RWPE1 (cell line): ENCODE measurements at regions not wholly inside any gene's neighbourhood (a gene's known extent, or its start where the extent isn't known, plus 50 kb on each side); places are given as distances from the start of the nearest gene placed in this dataset.

Source experiments
- CTCF ChIA-PET: fragments of 350-600 bp; sonication (Branson Sonifier 250); formaldehyde crosslinking; extraction: SDS; loops from one replicate; lab custom pipeline; 2021; lab: Yijun Ruan, JAX
- POLR2A ChIA-PET: fragments of 400-600 bp; formaldehyde crosslinking; extraction: SDS; loops from one replicate; lab custom pipeline; 2020; ENCODE audit warnings: antibody characterized with exemption; ENCODE audit not compliant: low non-redundant PET; lab: Yijun Ruan, JAX
- DNase-seq: peaks from one replicate; pipeline ENCODE4 v3.0.0; 2012; ENCODE audit warnings: low spot score
- H3K27ac ChIP-seq: fragments of 450-650 bp; 2 replicates; pipeline ENCODE4 v1.5.1; 2017
- TF ChIP-seq, protein P1 (sequence below): fragments of 450-650 bp; conservative IDR thresholded peaks from 2 replicates; pipeline ENCODE4 v1.5.1; 2017; ENCODE audit warnings: low read depth, mild to moderate bottlenecking

DNA sequence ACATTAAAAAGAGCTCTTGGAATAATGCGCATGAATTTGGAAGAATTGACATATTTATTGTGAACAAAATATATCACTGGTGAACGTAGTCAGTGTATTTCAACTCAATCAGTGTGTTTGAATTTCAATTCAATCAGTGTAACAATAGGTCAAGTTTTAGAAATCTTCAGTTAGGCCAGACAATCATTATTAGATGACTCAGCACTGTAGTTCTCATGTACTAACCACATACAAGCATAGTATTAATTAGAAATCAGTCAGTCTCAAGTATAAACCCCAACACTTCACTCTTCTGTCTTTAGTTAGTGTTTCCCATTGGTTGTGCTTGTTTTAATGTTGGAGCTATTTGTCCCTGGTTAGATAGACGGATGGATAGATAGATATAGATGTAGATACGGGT lies 1247.9 kb downstream of the NXPH1 start:
- ChIA-PET CTCF (no interaction called here), POLR2A (no interaction called here)
- H3K27ac ChIP-seq = no peak overlapping the region
- TF ChIP-seq, protein P1, sequence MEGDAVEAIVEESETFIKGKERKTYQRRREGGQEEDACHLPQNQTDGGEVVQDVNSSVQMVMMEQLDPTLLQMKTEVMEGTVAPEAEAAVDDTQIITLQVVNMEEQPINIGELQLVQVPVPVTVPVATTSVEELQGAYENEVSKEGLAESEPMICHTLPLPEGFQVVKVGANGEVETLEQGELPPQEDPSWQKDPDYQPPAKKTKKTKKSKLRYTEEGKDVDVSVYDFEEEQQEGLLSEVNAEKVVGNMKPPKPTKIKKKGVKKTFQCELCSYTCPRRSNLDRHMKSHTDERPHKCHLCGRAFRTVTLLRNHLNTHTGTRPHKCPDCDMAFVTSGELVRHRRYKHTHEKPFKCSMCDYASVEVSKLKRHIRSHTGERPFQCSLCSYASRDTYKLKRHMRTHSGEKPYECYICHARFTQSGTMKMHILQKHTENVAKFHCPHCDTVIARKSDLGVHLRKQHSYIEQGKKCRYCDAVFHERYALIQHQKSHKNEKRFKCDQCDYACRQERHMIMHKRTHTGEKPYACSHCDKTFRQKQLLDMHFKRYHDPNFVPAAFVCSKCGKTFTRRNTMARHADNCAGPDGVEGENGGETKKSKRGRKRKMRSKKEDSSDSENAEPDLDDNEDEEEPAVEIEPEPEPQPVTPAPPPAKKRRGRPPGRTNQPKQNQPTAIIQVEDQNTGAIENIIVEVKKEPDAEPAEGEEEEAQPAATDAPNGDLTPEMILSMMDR = no peak
- DNase-seq = no peak

DNA sequence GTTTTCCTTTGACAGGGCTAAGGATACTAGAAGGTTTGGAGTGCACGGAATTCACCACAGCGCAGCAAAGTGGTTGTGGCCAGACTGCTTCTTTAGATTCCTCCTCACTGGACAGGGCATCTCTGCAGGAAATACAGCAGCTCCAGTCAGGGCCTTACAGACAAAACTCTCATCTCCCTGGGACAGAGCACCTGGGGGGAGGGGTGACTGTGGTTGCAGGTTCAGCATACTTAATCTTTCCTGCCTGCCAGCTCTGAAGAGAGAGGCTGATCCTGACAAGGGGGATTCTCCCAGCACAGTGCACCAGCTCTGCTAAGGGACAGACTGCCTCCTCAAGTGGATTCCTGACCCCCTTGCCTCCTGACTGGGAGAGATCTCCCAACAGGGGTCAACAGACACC lies 1257.9 kb downstream of the NXPH1 start:
- ChIA-PET CTCF (no interaction called here), POLR2A (no interaction called here)
- no peak overlapping the region for H3K27ac ChIP-seq
- TF ChIP-seq, protein P1 = no peak
- no peak for DNase-seq

DNA sequence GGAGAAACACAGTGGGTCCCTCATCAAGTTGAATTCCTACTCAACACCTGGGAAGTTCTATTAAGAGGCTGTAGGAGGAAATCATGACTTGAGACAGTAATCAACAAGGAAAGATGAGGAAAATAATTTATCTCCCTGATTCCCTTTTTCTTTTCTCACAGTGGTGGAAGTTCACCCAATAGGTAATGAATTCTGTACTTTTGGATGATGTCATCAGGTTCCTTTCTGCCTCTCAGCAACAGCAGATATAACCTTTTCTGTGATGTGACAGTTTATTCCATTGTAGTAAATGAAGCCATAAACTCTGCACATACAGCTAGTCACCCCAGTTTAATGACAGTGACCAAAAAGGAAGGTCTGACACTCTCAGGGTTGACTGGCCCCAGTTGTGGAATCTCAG lies 1265.0 kb downstream of the NXPH1 start:
- TF ChIP-seq, protein P1 = no peak
- no peak for DNase-seq
- no peak overlapping the region for H3K27ac ChIP-seq
- ChIA-PET POLR2A (no interaction called here), CTCF (no interaction called here)

DNA sequence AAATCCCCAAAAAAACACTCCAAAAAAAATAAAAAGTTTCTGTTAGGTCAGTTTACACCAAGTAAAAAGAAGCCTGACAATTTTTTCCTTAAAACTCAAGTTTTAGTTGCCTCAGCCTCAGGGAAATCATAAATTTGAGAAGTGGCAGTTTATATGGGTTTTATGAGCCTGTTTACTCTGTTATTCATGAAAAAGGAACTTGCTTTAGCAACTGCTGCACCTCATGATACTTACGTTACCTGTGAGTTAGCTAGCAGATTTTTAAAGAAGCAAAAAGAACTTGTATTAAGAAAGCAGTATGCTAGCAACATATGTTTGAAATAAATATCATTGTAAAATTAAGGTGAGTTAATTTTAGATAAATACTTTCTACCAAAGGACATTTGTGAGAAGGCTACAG lies 1264.5 kb upstream of the PHF14 start:
- CTCF ChIA-PET = no interaction called here
- no peak for DNase-seq
- POLR2A ChIA-PET = no interaction called here
- TF ChIP-seq, protein P1 = no peak
- H3K27ac ChIP-seq = no peak overlapping the region

DNA sequence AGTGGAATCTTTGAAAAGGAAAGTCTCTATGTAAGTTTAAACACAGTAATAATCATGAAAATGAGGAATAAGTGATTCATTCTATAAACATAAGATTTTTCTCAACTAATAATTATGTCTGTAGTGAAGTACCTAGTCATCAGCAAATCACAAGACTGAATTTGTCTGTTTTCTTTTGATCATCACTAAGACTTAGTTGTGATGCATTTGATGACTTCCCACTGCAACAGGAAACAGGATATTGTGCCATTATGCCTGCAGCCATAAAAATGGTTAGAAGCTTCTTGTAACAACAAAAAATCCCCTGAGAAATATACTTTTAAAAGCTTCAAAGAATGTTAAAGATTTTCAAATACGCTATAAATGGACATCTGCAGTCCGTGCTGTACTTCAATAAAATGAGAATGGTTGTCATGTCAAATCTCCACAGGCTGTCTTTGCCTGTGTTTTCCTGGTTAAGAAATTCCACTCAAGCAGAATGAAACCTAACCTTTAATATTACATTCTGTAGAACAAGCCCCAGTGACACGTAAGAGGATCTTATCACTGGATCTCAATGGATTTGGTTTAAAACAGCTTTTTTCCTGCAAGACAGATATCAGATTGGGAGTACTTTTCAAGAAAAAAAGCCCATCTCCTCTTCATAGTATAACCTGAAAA lies 1262.3 kb upstream of the PHF14 start:
- POLR2A ChIA-PET = no interaction called here
- DNase-seq = no peak
- H3K27ac ChIP-seq = no peak overlapping the region
- TF ChIP-seq, protein P1 = no peak
- CTCF ChIA-PET = no interaction called here

DNA sequence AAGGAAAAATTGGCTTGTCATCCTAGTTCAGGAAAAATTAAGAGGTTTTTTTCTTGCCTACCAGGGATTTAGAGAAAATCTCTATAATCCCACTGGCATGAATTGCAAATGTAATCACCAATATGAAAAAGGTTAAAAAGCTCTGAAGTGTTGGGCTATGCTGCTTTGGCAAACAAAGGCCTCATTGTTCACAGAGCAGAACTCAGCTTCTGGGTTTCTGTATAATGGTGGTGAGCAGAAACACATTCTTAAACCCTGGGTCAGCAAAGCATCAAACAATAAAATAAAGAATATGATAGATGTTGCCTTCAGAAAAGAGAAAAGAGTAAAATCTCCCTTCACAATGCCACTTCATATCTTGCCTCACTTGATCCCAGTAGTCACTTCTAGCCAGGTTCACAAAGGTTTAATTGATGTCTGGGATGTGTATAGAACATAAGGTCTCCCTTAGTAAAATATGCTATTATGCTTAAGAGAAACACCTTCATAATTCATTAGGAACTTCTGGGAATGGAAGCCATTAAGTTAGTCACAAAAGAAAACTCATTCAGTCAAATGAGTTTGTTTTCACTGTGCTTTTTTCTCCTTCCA lies 1255.5 kb upstream of the PHF14 start:
- ChIA-PET CTCF (no interaction called here), POLR2A (no interaction called here)
- no peak for DNase-seq
- TF ChIP-seq, protein P1 = no peak
- no peak overlapping the region for H3K27ac ChIP-seq
